Stimulated activated effector memory CD8-positive, alpha-beta T cell treated with anti-CD3 and anti-CD28 coated beads, Interleukin-12 subunit alpha, Interleukin-12 subunit beta, amount 100 ng/mL, for 72 hours (primary cell): ENCODE measurements at regions not wholly inside any gene's neighbourhood (a gene's known extent, or its start where the extent isn't known, plus 50 kb on each side); places are given as distances from the start of the nearest gene placed in this dataset.

Experiments
- ATAC-seq: fragments of 150-1000 bp; cut with Tn5 transposase; 2 replicates; pipeline ENCODE4 v1.10.0; 2021
- DNase-seq, 2 donors: peaks; one replicate each; pipeline ENCODE4 v3.0.0; 2021 to 2022; ENCODE audit warnings: low spot score in 2 of 2
- H3K27ac Mint-ChIP-seq: one replicate; pipeline ENCODE4 v1.8.0; 2022; ENCODE audit warnings: mild to moderate bottlenecking, mixed read lengths
- H3K36me3 Mint-ChIP-seq: one replicate; pipeline ENCODE4 v1.8.0; 2022; ENCODE audit warnings: mild to moderate bottlenecking, mixed read lengths
- H3K4me1 Mint-ChIP-seq: one replicate; pipeline ENCODE4 v1.8.0; 2022; ENCODE audit warnings: mixed read lengths
- H3K4me3 Mint-ChIP-seq: one replicate; pipeline ENCODE4 v1.8.0; 2022; ENCODE audit warnings: mild to moderate bottlenecking, mixed read lengths
- H3K9me3 Mint-ChIP-seq: one replicate; pipeline ENCODE4 v1.8.0; 2022; ENCODE audit warnings: mixed read lengths

DNA sequence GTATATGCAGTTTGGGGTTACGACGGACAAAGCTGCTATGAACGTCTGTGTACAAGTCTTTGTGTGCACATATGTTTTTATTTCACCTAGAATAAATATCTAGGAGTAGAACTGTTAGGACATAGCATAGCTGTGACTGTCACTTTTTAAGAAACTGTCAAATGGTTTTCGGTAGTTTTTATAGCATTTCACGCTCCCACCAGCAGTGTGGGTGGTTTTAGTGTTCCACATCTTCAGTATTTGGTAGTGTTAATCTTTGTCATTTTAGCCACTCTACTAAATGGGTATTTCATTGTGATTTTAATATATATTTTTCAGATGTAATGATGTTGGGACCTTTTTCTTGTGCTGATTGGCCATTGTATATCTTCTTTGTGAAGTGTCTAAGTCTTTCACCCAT, 109.1 kb upstream of the BCAT1 start:
- Mint-ChIP-seq H3K36me3 (no peaks in the 10 kb centered on the region), H3K4me1 (peaks cover 37% of the 10 kb centered on the region), H3K27ac (no peak overlapping the region)

DNA sequence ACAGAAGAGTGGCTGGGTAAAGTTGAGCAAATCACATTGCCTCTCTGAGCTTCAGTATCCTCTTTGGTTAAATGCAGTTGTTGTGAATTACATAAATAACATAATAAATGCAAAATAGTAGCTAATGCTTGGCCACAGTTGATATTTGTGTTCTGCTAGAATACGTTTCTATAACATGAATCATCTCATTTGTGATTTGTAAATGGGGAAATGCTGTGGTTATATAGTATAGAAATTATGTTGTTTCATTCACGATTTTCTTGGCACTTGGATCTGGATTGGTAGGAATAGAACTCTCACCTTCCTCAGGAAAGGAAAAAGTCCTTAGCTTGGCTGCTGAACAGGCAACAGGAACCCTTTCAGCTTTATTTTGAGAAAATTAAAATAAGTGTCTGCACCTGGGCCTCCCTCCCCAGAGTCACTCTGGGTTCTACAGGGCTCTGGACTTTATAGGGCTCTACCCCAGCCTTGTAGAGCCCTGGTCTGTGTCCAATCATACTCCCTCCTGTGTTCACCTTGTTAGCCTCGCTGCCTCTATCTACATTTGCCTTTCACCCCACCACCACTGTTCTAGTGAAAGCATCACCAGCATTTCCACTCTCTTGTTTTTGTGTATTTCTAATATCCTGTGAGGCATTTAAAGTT, 107.7 kb upstream of the BCAT1 start:
- peaks cover 42% of the 10 kb centered on the region for H3K4me1 Mint-ChIP-seq
- H3K27ac Mint-ChIP-seq, result no peak overlapping the region
- peaks cover 9% of the 10 kb centered on the region for H3K36me3 Mint-ChIP-seq
- H3K9me3 Mint-ChIP-seq, result no peaks in the 10 kb centered on the region
- ATAC-seq, result no peak
- peak overlapping the region; percentile 88 for H3K4me3 Mint-ChIP-seq
- no peak for DNase-seq

More for the DNA sequence above, 109.1 kb upstream of the BCAT1 start:
- DNase-seq (no peak), ATAC-seq (no peak)
- Mint-ChIP-seq H3K9me3 (no peaks in the 10 kb centered on the region), H3K4me3 (peak overlapping the region; percentile 27)

- DNase-seq (no peak), ATAC-seq (no peak)
- Mint-ChIP-seq H3K4me3 (peak overlapping the region; percentile 88), H3K27ac (no peak overlapping the region), H3K4me1 (peaks cover 48% of the 10 kb centered on the region), H3K36me3 (peaks cover 9% of the 10 kb centered on the region), H3K9me3 (no peaks in the 10 kb centered on the region)
These were observed 107.1 kb upstream of the BCAT1 start for GRCh38 chr12:25056011-25056410.

GRCh38 chr12:25054783-25055144, 105.9 kb upstream of the BCAT1 start:
- Mint-ChIP-seq H3K9me3 (no peaks in the 10 kb centered on the region), H3K27ac (peak overlapping the region; percentile 81), H3K4me3 (peak overlapping the region; percentile 88), H3K4me1 (peaks cover 54% of the 10 kb centered on the region), H3K36me3 (peaks cover 9% of the 10 kb centered on the region)
- peak; percentile 30 to 79 for DNase-seq
- peak; percentile 69 for ATAC-seq

DNA sequence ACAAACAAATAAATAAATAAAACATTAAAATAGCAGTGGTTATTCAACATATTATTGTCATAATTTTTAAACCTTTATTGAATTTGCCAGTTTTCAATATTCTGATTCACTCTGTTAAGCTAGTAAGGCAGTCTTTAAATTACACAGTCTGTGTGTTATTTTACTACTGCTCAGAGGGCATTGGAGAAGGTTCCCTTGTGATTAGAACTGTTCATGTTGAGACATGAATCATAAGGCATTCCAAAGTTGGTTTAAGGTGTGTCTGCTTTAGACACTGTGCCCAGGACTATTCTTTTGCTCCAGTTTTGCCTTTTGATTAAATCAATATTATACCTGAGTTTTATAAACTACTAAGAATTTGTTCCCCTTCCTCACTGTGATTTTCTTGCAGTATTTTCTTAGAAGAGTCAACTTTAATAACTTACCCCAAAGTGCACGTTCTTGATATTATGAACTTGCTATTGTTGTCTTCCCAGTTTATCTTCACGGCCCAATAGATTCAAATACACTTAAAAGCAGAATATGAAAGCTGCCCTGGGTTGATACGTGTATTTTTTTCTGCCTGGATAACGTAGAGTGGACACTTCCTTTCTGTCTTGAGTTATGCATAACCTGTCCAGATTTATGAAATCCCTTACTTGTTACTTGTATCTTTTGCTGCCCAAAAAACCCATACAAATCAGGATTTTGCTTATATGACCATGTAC, 105.3 kb upstream of the BCAT1 start:
- Mint-ChIP-seq H3K27ac (peak overlapping the region; percentile 81), H3K9me3 (no peaks in the 10 kb centered on the region), H3K36me3 (peaks cover 9% of the 10 kb centered on the region), H3K4me1 (peaks cover 54% of the 10 kb centered on the region), H3K4me3 (peak overlapping the region; percentile 88)
- DNase-seq (no peak), ATAC-seq (no peak)

GRCh38 chr12:25052914-25053211, 104.0 kb upstream of the BCAT1 start:
- ATAC-seq, result no peak
- Mint-ChIP-seq H3K4me3 (peak overlapping the region; percentile 88), H3K4me1 (peaks cover 52% of the 10 kb centered on the region)

GRCh38 chr12:25052196-25052913, 103.5 kb upstream of the BCAT1 start:
- peak; percentile 81 for ATAC-seq
- Mint-ChIP-seq H3K4me3 (peak overlapping the region; percentile 88), H3K4me1 (peaks cover 47% of the 10 kb centered on the region), H3K36me3 (peaks cover 9% of the 10 kb centered on the region), H3K9me3 (peaks cover 3% of the 10 kb centered on the region), H3K27ac (peak overlapping the region; percentile 94)
- DNase-seq, result peak; percentile 52 to 81

More at GRCh38 chr12:25052914-25053211, 104.0 kb upstream of the BCAT1 start:
- H3K27ac Mint-ChIP-seq, result peak overlapping the region; percentile 94
- H3K36me3 Mint-ChIP-seq, result peaks cover 9% of the 10 kb centered on the region
- H3K9me3 Mint-ChIP-seq, result no peaks in the 10 kb centered on the region
- no peak for DNase-seq

DNA sequence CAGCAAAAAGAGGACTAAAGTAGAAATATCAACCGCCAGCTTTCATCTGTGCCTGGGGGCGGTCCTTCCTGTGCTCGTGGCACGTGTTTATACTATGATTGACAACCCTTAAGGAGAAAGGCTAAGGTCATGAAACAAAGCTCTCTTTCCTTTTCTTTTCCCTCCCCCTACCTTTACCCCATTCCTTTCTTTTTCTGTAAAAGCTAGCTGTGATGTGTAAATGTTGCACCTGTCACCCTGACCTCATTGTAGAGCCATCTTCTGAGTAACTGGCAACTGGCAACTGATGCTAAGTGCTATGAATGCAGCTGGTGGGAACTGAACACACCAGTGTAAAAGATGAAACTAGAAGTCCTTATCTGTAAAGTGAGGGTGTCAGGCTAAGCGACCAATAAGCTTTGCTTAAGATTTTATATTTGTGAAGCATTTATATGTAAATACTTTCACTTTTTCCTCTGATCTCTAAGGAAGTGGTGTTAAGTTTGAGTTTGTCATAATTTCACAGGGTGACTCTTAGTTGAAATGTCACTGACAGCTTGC, 102.8 kb upstream of the BCAT1 start:
- Mint-ChIP-seq H3K27ac (peak overlapping the region; percentile 94), H3K4me3 (peak overlapping the region; percentile 88), H3K9me3 (peaks cover 6% of the 10 kb centered on the region), H3K36me3 (peaks cover 9% of the 10 kb centered on the region), H3K4me1 (peaks cover 42% of the 10 kb centered on the region)
- DNase-seq, result peak; percentile 22 to 72
- peak; percentile 88 for ATAC-seq

- H3K4me3 Mint-ChIP-seq, result peak overlapping the region; percentile 88
These were observed 102.3 kb upstream of the BCAT1 start for GRCh38 chr12:25051171-25051570.

DNA sequence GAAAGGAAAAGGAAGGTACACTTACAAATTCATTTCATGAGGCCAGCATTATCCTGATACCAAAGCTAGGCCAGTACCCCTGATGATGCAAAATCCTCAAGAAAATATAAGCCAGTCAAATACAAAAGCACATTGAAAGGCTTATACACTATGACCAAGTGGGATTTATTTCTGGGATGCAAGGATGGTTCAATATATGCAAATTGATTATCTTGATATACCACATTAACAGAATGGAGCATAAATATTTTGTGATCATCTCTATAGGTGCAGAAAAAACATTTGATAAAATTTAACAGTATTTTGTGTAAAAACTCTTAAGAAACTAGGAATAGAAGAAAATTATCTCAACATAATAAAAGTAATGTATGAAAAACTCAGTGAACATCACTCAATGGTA, 97.0 kb upstream of the BCAT1 start:
- peaks cover 13% of the 10 kb centered on the region for H3K9me3 Mint-ChIP-seq
- no peak overlapping the region for H3K27ac Mint-ChIP-seq

More at GRCh38 chr12:25051171-25051570, 102.3 kb upstream of the BCAT1 start:
- DNase-seq (peak in 1 of 2 donors; percentile 53), ATAC-seq (no peak)
- H3K27ac Mint-ChIP-seq, result peak overlapping the region; percentile 94
- peaks cover 39% of the 10 kb centered on the region for H3K4me1 Mint-ChIP-seq
- H3K36me3 Mint-ChIP-seq, result peaks cover 9% of the 10 kb centered on the region
- H3K9me3 Mint-ChIP-seq, result peaks cover 11% of the 10 kb centered on the region

DNA sequence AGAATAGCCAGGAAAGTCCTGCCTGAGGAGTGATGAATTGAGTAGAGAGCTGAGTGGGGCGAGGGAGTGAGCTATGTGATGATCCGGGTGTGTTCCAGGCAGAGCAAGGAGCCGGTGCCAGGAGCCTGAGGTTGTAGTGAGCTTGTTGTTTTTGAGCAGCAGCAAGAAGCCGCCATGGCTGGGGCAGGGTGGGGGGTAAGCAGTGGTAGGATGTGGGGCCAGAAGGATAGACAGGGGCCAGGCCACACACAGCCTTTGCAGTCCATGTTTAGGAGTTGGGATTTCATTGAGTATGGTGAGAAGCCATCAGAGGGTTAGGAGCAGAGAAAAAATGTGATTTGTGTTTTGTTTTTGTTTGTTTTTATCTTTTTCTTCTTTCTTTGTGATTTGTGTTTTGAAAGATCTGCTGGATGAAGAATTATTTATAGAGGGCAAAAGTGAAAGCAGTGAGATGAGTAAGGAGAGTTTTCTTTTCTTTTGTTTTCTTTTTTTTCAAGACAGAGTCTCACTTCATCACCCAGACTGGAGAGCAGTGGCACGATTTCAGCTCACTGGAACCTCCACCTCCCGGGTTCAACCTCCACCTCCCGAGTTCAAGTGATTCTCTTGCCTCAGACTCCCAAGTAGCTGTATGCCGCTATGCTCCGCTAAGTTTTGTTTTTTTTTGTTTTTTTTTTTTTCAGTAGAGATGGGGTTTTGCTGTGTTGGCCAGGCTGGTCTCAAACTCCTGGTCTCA, 92.3 kb upstream of the BCAT1 start:
- H3K4me1 Mint-ChIP-seq, result peaks cover 8% of the 10 kb centered on the region
- ATAC-seq (no peak), DNase-seq (no peak)
- H3K9me3 Mint-ChIP-seq, result peaks cover 2% of the 10 kb centered on the region
- H3K4me3 Mint-ChIP-seq, result no peak overlapping the region
- no peaks in the 10 kb centered on the region for H3K36me3 Mint-ChIP-seq
- no peak overlapping the region for H3K27ac Mint-ChIP-seq

More for the DNA sequence above, 97.0 kb upstream of the BCAT1 start:
- H3K4me1 Mint-ChIP-seq, result peaks cover 9% of the 10 kb centered on the region
- DNase-seq (no peak), ATAC-seq (no peak)
- H3K4me3 Mint-ChIP-seq, result no peak overlapping the region
- no peaks in the 10 kb centered on the region for H3K36me3 Mint-ChIP-seq

DNA sequence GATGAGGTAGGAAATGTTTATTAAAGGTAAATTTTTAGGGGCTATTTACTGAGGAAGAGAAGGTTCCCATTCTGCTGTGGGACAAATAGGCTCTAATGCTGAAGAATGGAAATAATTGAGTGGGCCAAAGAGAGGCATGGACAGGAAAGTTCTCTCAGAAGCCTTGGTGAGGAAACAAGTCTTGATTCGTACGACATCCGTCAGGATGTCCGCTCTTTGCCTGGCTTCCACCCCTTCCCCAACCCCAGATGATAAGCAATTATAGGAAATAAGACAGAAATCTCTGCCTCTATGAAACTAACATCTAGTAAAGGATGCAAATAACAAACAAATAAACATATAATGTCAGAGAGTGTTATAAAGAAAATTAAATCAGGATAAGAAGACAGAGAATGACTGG, 91.7 kb upstream of the BCAT1 start:
- H3K27ac Mint-ChIP-seq, result peak overlapping the region; percentile 4
- H3K36me3 Mint-ChIP-seq, result no peaks in the 10 kb centered on the region
- DNase-seq, result no peak
- H3K4me3 Mint-ChIP-seq, result no peak overlapping the region
- ATAC-seq, result no peak
- H3K9me3 Mint-ChIP-seq, result no peaks in the 10 kb centered on the region
- H3K4me1 Mint-ChIP-seq, result peaks cover 8% of the 10 kb centered on the region

- H3K27ac Mint-ChIP-seq, result no peak overlapping the region
- ATAC-seq (no peak), DNase-seq (no peak)
- no peaks in the 10 kb centered on the region for H3K36me3 Mint-ChIP-seq
- no peak overlapping the region for H3K4me3 Mint-ChIP-seq
- no peaks in the 10 kb centered on the region for H3K4me1 Mint-ChIP-seq
- H3K9me3 Mint-ChIP-seq, result no peaks in the 10 kb centered on the region
These were observed 85.8 kb upstream of the BCAT1 start for GRCh38 chr12:25034676-25035075.

DNA sequence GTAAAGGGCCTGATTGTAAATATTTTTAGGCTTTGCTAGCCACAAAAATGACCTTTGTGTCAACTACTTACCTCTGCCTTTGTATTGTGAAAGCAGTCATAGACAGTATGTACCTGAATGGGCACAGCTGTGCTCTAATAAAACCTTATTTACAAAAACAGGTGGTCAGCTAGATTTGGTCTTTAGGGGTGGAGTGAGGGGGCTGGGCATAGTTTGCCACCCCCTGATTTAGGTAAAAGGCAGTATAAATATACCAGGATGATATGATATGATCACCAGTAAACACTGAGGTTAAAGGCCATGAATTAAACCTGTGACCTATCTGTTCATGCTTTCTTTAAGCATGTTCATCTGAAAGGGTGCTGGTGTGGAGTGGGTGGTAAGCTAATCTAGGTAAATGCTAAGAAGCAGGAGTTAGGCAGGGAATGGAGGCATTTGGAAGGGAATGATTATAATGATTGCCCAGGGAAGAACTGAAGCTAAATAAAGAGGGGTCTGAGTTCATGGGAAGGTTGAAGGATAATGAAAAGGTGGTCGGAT, 77.1 kb upstream of the BCAT1 start:
- ATAC-seq, result no peak
- Mint-ChIP-seq H3K36me3 (no peaks in the 10 kb centered on the region), H3K4me3 (no peak overlapping the region), H3K4me1 (no peaks in the 10 kb centered on the region), H3K9me3 (no peaks in the 10 kb centered on the region), H3K27ac (no peak overlapping the region)
- DNase-seq, result no peak

DNA sequence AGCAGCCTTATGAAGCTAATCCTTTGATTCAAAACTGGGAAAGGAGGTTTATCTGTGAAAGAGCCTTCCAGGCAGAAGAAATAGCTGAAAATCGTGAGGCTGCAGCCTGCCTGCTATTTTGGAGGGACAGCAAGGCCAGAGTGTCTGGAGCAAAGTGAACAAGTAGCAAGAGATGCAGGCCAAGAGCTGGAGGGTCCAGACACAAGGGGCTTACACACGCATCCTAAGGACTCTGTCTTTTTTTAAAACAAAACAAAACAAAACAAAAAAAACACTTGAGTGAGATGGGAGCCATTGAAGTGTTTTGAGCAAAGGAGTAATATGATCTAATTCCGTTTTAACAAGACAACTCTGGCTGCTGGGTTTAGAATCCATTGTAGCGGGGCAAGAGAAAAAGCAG, 76.4 kb upstream of the BCAT1 start:
- no peaks in the 10 kb centered on the region for H3K36me3 Mint-ChIP-seq
- no peak overlapping the region for H3K4me3 Mint-ChIP-seq
- H3K4me1 Mint-ChIP-seq, result no peaks in the 10 kb centered on the region
- no peak for DNase-seq
- no peaks in the 10 kb centered on the region for H3K9me3 Mint-ChIP-seq
- no peak overlapping the region for H3K27ac Mint-ChIP-seq
- ATAC-seq, result no peak
